GM12872 (cell line): ENCODE measurements at regions not wholly inside any gene's neighbourhood (a gene's known extent, or its start where the extent isn't known, plus 50 kb on each side); places are given as distances from the start of the nearest gene placed in this dataset.

Source experiments
- TF ChIP-seq, protein P1 (sequence below): IDR thresholded peaks from 3 replicates; pipeline ENCODE4 v1.5.1; 2011; ENCODE audit warnings: low read depth, mild to moderate bottlenecking, low read length, moderate library complexity; ENCODE audit not compliant: insufficient read depth

DNA sequence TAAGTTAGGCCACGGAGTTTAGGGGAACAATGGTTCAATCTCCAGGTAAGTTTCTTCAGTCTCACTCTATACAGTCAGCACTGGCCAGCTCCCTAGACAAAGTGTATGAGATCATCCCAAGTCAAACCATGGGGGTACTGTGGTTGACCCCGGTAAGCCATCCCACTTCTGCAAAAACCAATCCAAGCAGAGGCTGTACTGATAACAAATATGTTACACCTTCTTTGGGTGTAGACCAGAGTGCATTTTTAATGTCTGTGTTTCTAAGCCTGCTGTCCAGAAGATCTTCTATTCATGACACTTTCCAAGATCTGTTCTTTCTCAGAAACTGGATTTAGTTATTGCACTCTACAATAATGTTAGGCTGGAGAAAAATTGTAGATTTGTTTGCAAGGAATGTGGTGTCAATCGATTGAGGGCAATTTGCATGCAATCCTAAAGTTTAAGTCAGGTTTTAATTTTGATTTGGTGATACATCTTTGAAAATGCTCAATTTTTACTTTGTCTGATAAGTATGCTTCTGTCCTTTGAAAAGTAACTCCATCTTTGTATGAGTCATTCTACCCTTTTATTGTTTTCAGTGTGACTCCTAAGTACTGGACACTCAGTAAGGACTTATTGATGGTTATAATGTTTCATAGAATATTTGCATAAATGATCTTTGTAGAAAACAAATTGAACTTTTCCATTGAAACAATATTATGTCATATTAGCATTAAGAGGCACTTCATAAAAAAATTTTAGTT, 152.4 kb downstream of the HLX start:
- TF ChIP-seq, protein P1, sequence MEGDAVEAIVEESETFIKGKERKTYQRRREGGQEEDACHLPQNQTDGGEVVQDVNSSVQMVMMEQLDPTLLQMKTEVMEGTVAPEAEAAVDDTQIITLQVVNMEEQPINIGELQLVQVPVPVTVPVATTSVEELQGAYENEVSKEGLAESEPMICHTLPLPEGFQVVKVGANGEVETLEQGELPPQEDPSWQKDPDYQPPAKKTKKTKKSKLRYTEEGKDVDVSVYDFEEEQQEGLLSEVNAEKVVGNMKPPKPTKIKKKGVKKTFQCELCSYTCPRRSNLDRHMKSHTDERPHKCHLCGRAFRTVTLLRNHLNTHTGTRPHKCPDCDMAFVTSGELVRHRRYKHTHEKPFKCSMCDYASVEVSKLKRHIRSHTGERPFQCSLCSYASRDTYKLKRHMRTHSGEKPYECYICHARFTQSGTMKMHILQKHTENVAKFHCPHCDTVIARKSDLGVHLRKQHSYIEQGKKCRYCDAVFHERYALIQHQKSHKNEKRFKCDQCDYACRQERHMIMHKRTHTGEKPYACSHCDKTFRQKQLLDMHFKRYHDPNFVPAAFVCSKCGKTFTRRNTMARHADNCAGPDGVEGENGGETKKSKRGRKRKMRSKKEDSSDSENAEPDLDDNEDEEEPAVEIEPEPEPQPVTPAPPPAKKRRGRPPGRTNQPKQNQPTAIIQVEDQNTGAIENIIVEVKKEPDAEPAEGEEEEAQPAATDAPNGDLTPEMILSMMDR = no peak

DNA sequence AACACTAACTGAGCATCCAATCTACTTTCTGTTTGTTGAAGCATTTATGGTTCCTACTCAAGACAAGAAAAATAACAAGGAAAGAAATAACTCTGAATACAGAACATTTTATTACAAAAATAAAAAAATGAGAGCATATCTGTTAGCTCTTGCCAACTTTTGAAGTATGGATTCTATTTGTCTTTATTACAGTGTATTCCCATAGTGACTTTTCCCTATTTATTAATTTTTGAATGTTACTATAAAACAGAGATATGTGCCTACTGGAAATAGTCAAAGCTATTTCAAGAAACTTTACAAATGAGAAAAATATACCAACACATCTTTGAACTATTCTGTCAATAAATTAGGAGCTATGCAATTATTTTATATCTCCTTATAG, 153.0 kb downstream of the HLX start:
- TF ChIP-seq, protein P1 = no peak

DNA sequence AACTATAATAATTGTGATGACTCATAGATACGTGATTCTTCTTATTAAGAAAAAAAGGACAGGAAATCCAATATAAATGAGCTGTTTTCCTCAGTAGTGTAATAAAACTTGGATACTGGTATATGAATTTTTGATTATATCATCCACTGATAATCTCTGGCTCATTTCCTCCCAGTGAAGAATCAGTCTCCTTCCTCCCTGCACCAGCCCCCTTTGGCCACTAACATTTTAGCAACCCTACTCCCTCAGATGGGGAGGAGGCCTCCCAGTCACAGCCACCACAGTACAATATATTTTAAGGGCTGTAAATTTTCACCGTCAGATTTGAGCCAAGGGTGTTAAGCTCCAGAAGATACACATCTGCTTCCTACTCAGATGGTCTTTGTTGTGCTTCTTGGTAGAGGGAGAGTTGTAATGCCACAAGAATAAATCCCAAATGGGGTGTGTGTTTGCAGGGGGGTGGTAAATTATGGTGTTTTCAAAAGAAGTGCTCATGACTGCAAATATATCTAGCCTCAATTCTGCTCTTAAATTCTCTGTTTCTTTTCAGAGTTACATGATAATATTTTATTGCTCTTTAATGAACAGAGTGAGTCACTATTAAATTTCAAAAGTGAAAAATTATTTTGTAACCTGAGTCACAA, 153.5 kb downstream of the HLX start:
- TF ChIP-seq, protein P1 = no peak

DNA sequence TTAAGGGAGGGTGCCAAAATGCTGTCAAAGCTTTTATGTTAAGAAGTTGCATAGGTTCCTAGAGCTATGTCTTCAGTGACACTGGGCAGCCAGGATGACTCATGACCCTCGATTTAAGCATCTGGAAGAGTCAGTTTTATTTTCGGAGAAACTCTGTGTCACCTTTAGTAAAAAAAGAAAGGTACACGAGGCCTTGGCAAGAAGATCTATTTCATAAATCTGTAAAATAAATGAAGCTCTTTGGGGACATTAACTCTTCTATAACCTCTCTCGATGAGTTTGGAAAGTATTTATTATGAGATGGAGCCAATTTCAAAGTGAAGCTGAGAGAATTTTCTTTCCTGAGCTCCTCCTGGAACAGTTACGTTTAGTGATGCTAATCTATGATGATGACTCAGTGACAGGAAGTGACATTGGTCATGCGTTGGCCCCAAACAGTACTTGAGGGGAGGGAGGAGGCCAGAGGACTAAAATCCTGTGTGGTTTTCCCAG, 156.5 kb downstream of the HLX start:
- TF ChIP-seq, protein P1 = no peak

DNA sequence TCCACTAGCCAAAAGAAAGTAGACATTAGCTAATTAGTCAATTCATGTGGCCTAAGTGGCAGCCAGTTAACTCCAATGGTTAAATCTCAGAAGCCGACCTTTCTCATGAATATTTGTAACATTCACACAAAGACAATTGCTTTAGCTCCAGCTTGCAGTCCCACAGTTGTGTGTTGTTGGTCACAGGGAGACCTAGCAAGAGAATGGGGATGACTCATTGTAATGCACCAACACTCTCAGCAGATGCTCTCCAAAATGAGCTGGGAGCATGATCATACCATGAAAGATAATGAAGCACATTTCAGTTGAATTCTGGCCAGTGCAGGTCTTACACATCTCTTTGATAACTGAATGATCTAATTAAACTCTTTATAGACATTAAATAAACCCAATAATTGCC, 160.4 kb downstream of the HLX start:
- TF ChIP-seq, protein P1 = no peak

DNA sequence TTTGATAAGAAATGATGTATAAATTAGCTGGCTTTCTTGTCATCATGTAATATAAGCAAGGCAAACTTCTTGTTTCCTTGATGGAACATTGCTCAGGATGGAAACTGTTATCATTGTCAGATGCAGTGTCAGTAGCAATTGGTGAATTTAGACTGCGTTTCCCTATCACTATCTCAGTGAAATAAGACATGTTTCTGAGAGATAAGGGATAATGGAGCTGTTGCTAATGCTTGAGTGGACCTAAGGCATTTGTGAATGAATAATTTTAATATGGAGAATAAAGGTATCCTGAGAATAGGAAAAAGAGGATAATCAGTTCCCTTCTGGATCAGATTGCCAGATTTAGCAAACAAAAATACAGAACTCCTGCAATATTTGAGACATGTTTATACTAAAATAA, 160.9 kb downstream of the HLX start:
- TF ChIP-seq, protein P1 = no peak

DNA sequence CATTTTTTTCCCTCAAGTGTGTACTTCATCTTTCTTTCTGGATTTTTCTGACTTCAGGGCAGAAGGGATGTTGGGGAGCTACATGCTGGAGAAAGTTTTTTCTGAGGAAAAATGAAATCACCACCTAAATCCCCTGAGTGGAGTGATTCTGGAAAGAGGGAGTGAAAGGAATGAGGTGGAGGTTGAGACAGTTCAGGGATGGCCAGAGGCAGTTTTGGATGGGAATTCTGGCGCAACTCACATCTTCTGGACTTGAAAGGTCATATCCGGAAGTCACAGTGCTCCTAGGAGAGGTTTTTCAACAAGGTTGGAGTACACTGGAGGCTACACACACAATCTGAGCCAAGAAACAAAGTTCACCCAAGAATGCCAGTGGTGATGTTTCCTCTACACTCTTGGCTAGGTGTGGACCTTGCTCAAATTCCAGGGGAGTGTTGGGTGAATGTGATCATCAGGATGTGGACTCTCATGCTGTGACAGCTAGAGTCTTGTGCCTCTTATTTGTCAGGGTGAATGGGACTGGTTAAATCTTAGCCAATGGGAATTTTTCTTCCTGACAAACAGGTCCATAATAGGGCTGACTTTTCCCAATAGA, 161.5 kb downstream of the HLX start:
- TF ChIP-seq, protein P1 = no peak
